Tongue (tissue), 1 donor: ENCODE measurements at regions not wholly inside any gene's neighbourhood (a gene's known extent, or its start where the extent isn't known, plus 50 kb on each side); places are given as distances from the start of the nearest gene placed in this dataset.
A peak's percentile ranks its signal among the peaks of the same experiment; 100 is the strongest.
"Not testable (repeated sequence)": the region's sequence is repeated elsewhere in the genome, so short reads cannot be mapped to it uniquely, and the experiment has no call there.

Experiments
- DNase-seq: peaks from one replicate; pipeline ENCODE4 v3.0.0-alpha.2; 2015

DNA sequence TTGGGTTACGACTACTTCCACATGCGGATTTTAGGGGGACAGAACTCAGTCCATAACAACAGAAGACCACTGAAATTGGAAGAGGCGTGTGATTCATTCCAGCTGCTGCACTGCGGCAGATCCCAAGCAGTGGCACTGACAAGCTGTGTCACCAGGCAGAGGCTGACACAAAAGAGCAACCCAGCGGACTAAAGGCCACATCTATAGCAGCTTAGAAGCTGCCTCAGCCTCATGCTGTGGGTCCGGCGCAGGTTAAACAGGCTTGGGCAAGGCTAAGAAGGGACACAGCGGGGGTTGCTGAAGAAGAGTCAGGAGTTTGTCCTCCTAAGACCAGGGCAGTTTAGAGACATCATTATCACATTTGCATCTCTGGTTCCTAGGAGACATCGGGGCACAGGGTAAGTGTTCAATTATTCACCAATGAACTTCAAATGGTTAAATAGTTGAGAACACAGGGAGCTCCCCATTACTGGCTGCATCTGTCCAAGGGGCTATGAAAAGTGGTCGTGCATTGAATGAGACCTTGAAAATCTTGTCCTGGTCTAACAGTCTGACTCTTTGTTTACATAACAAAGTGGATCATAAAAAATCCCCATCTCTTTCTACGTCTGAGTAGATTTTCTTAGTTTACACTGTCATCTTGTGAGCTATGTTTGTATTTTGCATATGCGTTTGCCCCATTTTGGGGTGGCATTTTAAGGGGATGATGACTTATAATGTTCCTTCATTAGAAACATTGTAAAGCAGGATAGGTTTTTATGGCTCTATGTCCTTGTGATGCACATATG lies 162.3 kb upstream of the TRIB2 start:
- DNase-seq: no peak

DNA sequence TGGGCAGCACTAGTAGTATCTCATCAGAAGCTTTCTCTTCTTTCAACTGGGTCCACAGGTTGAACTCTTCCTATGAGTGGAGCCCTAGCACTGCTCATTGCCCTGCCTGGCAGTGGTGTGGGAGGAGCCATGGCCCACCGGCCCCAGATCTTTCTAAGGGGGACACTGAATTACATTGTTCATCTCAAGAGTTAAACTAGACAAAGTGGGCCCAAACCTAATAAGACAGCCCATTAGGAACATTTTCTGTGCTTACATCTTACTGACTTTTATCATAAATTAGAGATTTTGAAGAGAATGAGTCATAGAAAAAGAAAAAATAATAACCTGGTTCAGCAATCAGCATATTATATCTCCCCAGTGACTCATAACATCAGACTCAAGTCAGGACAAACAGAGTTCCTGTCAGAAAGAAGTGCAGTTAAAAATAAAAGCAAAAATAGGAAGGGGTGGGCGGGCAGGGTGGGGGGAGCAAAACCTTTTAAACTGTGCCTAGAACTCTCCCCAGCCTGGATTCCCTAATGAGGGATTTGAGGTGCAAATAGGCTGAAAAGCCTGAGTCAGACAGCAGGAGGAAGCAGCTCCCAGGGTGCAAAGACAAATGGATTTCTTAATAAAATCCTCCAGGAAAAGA lies 161.6 kb upstream of the TRIB2 start:
- no peak for DNase-seq

DNA sequence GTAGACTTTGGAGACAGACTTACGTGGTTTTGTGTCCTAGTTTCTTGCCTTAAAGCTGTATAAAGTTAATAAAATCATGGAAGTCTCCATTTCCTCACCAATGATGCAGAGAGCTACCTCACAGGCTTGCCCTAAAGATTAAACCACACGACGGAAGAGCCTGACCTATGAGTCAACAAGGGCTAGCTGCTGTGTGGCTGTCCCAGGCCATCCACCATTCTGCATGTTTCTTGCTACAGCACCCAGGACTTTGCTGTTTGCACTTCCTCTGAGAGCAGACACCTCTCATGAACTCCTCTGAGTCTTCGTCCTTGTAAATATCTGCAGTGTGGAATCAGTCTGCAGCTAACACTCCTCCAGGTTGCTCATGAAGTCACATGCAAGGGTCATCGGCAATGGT lies 160.0 kb upstream of the TRIB2 start:
- no peak for DNase-seq

GRCh38 chr2:12557688-12558087 lies 159.0 kb upstream of the TRIB2 start:
- no peak for DNase-seq

GRCh38 chr2:12558519-12558918 lies 158.2 kb upstream of the TRIB2 start:
- no peak for DNase-seq

GRCh38 chr2:12560618-12561017 lies 156.1 kb upstream of the TRIB2 start:
- DNase-seq: no peak

DNA sequence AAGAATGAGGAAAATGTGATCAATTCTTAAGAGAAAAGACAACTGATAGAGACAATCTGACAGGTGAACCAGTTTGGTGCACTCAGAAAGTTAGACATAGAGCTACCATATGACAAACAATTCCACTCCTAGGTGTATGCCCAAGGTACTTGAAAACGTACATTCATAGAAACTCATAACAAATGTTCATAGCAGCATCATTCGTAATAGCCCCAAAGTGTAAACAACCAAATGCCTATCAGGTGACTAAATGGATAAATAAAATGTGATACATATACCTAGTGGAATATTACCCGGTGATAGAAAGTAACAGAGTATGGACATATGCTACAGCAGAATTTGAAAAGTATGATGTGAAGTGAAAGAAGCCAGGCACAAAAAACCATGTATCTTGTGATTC lies 149.3 kb upstream of the TRIB2 start:
- DNase-seq: no peak

DNA sequence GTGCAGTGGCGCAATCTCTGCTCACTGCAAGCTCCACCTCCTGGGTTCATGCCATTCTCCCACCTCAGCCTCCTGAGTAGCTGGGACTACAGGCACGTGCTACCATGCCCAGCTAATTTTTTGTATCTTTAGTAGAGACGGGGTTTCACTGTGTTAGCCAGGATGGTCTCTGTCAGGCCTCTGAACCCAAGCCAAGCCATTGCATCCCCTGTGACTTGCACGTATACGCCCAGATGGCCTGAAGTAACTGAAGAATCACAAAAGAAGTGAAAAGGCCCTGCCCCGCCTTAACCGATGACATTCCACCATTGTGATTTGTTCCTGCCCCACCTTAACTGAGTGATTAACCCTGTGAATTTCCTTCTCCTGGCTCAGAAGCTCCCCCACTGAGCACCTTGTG lies 147.2 kb upstream of the TRIB2 start:
- not testable (repeated sequence) for DNase-seq

DNA sequence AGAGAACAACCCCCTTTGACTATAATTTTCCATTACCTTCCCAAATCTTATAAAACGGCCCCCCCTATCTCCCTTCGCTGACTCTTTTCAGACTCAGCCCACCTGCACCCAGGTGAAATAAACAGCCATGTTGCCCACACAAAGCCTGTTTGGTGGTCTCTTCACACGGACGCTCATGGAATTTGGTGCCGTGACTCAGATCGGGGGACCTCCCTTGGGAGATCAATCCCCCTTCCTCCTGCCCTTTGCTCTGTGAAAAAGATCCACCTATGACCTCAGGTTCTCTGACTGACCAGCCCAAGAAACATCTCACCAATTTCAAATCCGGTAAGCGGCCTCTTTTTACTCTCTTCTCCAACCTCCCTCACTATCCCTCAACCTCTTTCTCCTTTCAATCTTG lies 146.8 kb upstream of the TRIB2 start:
- not testable (repeated sequence) for DNase-seq

DNA sequence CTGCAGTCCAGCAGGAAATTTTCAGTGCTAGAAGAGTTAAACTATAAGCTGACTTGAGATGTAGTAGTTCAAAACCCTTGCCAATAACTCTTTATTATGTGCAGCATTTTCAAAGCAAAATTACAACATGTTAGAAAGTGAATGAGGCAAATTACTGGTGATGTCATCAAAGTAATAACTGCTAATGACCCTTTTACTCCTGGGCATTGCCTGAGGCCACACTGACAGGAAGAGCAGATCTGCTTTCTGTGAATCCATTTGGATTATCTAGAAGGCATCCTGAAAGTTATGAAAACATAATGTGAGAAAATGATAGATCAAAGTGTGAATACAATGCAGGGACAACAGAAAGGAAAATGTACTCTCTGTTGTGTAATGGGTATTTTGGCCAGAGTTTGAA lies 139.6 kb upstream of the TRIB2 start:
- no peak for DNase-seq

- no peak for DNase-seq
These were observed 139.0 kb upstream of the TRIB2 start for GRCh38 chr2:12577567-12578253.

DNA sequence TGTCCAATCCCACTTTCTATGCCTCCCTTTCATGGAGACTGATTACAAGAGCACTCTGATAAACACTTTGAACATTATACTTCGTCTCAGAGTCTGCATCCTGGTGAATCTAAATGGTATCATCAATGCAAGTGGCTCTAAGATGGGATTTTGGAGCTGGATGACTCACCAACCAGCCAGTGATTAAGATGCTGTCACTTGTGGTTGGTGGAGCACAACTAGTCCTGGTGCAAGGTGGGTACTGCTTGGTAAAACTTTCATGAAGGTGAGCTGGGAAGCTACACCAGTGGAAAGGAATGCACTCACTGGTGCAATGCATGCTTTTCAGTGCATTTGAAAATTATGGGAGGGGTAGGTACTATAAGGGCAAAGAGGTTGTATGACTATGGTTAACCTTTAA lies 137.7 kb upstream of the TRIB2 start:
- DNase-seq: no peak

DNA sequence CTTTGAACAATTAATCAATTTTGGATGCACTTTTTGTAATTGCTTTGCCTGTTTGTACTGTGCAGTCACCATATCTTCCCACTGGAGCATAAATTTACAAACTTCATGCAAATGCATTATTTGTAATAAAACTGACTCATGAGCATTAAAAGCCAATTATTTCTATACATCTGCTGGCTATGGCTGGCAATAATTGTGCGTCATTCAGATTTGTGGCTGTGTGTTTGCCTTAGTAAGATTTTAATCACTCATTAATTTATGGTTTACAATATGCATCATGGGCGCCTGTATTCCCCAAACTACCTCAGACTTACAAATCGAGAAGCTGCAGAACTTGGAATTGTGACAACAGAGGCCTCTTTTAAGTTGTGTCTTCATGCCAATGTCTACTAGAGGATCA lies 132.4 kb upstream of the TRIB2 start:
- DNase-seq: no peak

GRCh38 chr2:12585784-12586183 lies 131.0 kb upstream of the TRIB2 start:
- DNase-seq: no peak

- no peak for DNase-seq
These were observed 129.5 kb upstream of the TRIB2 start for GRCh38 chr2:12587228-12587627.

DNA sequence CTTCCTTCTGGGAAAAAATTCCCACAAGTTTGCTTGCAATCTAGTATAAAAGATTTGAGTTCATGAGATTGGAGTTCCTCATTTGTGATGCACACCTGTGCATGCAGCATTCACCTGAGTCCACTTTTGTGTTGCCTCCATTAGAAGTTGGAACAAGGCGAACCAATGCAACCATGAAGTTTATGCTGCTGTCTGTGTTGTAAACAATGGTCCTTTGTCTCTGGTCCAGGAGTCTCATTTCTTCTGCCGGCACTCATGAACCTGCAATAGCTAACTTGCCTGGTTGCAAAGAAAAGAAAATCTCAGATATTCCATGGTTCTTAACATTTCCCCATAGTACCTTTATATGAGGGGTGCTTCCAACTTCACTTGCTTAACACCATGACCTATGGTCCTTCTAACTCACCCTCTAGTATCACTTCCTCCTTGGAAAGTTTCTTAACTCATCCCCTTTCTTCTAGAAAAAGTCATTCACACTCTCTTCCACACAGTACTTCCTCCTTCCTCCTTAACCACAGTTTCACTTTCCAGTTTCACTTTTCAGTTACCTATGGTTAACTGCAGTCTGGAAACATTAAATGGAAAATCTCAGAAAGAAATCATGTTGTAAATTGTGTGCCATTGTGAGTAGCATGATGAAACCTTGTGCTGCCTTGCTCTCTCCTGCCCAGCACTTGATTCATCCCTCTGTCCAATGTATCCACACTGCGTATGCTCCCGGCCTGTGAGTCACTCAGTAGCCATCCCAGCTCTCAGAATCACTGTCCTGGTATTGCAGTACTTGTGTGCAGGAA lies 128.8 kb upstream of the TRIB2 start:
- no peak for DNase-seq

DNA sequence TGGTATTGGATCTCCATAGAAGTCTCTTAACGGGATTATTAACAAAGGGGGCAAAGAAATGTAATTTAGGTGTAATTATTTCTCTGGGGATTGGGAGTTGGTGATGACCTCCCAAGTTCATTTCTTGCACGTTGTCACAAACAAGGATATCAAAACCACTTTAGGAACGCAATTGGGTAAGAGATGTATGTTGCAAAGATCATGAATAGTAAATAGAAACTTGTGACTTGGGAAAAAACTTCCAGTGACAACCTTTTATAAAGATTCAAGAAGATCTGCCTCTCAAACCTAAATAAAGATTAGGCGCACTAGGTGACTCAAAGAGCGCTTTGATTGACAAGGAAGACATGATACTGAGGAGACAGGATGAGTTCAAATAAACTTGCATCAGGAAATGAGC lies 127.8 kb upstream of the TRIB2 start:
- DNase-seq: no peak

DNA sequence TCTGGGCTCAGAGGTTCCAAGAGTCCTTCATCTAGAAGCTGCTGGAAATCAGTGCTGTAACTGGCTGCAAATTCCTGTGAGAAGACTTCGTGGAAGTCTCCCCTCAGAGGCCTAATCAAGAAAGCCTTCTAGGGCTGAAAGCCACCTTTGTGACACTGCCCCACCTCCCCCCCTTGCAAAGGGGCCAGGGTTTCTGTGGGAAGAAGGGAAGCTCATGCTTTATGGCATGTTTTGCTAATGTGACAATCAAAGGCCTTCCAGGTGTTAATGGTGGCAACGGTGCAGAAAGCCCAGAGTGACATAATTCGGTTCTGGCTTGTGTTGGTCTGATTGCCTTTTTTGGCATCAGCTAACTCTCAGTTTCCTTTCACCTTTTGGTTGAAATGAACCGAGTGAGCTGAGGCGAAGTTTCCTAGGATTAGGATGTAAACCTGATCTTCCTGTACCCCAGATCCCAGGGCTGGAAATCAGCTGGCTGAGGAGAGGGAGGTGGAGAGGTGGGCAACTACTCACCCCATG lies 126.9 kb upstream of the TRIB2 start:
- no peak for DNase-seq

DNA sequence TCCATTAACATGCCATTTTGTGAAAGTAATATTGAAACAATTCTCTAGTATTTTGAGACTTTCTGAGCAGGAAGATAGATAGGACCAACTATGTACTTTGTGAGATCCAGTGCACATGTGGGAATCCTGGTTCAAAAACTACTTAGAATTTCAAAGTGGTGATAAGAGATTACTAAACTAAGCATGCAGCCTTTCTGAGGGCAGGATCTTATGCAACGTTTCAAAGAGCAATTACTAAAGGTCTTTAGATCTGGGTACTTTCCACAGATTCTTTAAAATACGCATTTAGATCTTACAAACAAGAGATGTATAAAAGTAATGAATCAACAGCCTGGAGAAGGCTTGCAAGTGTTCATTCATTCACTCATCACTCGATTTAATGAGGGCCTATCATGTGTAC lies 124.4 kb upstream of the TRIB2 start:
- DNase-seq: no peak

- DNase-seq: no peak
These were observed 122.1 kb upstream of the TRIB2 start for GRCh38 chr2:12594590-12594989.

DNA sequence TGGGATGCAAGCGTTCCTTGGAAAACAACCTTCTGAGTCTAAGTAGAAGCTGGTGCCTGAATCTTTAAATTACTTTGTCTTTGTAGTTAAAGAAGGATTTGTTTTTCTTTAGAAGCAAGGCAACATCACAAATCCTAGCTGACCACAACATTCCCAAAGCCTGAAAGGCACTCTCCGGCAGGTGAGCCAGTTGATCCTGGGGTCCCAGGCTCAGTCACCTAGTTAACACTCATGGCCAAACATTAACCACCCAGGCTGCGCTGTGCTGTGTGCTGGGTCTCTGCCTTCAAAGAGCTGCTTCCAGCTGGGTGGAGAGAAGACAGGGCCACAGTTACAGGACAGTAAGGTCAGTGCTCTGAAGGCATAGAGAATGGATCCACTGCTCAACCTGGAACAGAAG lies 120.0 kb upstream of the TRIB2 start:
- DNase-seq: no peak

GRCh38 chr2:12597610-12598009 lies 119.1 kb upstream of the TRIB2 start:
- no peak for DNase-seq

GRCh38 chr2:12602661-12603060 lies 114.1 kb upstream of the TRIB2 start:
- DNase-seq: peak; percentile 19
